HG02840 (cell line): ENCODE measurements at regions not wholly inside any gene's neighbourhood (a gene's known extent, or its start where the extent isn't known, plus 50 kb on each side); places are given as distances from the start of the nearest gene placed in this dataset.
"Not testable (repeated sequence)": the region's sequence is repeated elsewhere in the genome, so short reads cannot be mapped to it uniquely, and the experiment has no call there.

Source experiments
- ATAC-seq: cut with Tn5 transposase; IDR thresholded peaks from one replicate; pipeline ENCODE4 v1.9.1; 2021; ENCODE audit warnings: mild to moderate bottlenecking, moderate library complexity, moderate number of reproducible peaks; ENCODE audit not compliant: unreplicated experiment, low FRiP score

- no peak for ATAC-seq
Measured at GRCh38 chr11:96447208-96448110, 57.6 kb downstream of the JRKL start.

- ATAC-seq, result no peak
Measured at GRCh38 chr11:96448225-96448624, 58.4 kb downstream of the JRKL start.

GRCh38 chr11:96456111-96456510, 66.3 kb downstream of the JRKL start:
- ATAC-seq, result no peak

- ATAC-seq, result no peak
Measured at GRCh38 chr11:96459751-96460150, 69.9 kb downstream of the JRKL start.

GRCh38 chr11:96461871-96462270, 72.1 kb downstream of the JRKL start:
- no peak for ATAC-seq

- peak; percentile 86 for ATAC-seq
Measured at GRCh38 chr11:96464700-96465307, 75.0 kb downstream of the JRKL start.

GRCh38 chr11:96465512-96465911, 75.7 kb downstream of the JRKL start:
- ATAC-seq, result no peak

- ATAC-seq, result no peak
Measured at GRCh38 chr11:96466607-96467006, 76.8 kb downstream of the JRKL start.

GRCh38 chr11:96469776-96470175, 80.0 kb downstream of the JRKL start:
- ATAC-seq, result no peak

- no peak for ATAC-seq
Measured at GRCh38 chr11:96470521-96470920, 80.7 kb downstream of the JRKL start.

GRCh38 chr11:96472085-96472484, 82.3 kb downstream of the JRKL start:
- peak; percentile 77 for ATAC-seq

GRCh38 chr11:96474263-96474662, 84.5 kb downstream of the JRKL start:
- ATAC-seq, result no peak

GRCh38 chr11:96481204-96481603, 91.4 kb downstream of the JRKL start:
- ATAC-seq, result no peak

GRCh38 chr11:96481771-96482170, 92.0 kb downstream of the JRKL start:
- no peak for ATAC-seq

- ATAC-seq, result no peak
Measured at GRCh38 chr11:96482193-96482592, 92.4 kb downstream of the JRKL start.

- ATAC-seq, result no peak
Measured at GRCh38 chr11:96483374-96483955, 93.7 kb downstream of the JRKL start.

GRCh38 chr11:96484361-96484760, 94.5 kb downstream of the JRKL start:
- no peak for ATAC-seq

GRCh38 chr11:96486890-96487611, 97.2 kb downstream of the JRKL start:
- no peak for ATAC-seq

GRCh38 chr11:96488911-96489310, 99.1 kb downstream of the JRKL start:
- ATAC-seq, result not testable (repeated sequence)

GRCh38 chr11:96500440-96500839, 110.6 kb downstream of the JRKL start:
- ATAC-seq, result no peak

- no peak for ATAC-seq
Measured at GRCh38 chr11:96506041-96506440, 116.2 kb downstream of the JRKL start.
